ENCODE measurements at regions not wholly inside any gene's neighbourhood (a gene's known extent, or its start where the extent isn't known, plus 50 kb on each side); places are given as distances from the start of the nearest gene placed in this dataset.

DNA sequence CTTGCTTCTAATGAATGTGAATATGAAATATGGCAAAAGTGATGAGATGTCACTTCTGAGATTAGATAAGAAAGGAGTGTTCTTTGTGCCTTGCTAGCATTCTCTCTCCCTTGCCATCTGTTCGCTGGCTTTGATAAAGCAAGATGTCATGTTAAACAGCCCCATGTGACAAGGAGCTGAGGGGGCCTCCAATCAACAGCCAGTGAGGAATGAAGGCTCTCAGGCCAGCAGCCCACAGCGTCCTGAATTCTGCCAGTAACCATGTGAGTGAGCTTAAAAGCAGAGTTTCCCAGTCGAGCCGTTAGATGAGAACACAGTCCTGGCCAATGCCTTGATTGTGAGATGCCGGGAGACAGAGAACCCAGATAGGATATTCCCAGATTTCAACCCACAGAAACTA, 198.8 kb downstream of the IRS1 start:
- Histone ChIP-seq H3K4me1 (ENCODE audit: control insufficient read depth, insufficient read depth, low read length) (no peaks in the 10 kb centered on the region), H3K36me3 (ENCODE audit: control insufficient read depth in 2 of 2, insufficient read depth in 1 of 2, low read length in 2 of 2) (no peaks in the 10 kb centered on the region), H3K4me3 (ENCODE audit: low read depth, low read length) (no peak overlapping the region), H3K9me3 (ENCODE audit: control insufficient read depth, insufficient read depth, low read depth, low read length) (no peaks in the 10 kb centered on the region), H3K27ac (ENCODE audit: extremely low read depth, low read depth, low read length) (no peak overlapping the region)
- ChIA-PET CTCF (interaction anchor here (0.7 kb wide), 1 partner anchor 67 kb away, joined by 3 read pairs; no protein-coding TSS in a partner anchor), POLR2A (no interaction called here)
- TF ChIP-seq, protein P1, sequence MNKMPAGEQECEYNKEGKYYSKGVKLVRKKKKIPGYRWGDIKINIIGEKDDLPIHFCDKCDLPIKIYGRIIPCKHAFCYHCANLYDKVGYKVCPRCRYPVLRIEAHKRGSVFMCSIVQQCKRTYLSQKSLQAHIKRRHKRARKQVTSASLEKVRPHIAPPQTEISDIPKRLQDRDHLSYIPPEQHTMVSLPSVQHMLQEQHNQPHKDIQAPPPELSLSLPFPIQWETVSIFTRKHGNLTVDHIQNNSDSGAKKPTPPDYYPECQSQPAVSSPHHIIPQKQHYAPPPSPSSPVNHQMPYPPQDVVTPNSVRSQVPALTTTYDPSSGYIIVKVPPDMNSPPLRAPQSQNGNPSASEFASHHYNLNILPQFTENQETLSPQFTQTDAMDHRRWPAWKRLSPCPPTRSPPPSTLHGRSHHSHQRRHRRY (tag by site-specific recombination; IDR thresholded peaks at IDR 0.05), result no peak
- TF ChIP-seq, protein P2, sequence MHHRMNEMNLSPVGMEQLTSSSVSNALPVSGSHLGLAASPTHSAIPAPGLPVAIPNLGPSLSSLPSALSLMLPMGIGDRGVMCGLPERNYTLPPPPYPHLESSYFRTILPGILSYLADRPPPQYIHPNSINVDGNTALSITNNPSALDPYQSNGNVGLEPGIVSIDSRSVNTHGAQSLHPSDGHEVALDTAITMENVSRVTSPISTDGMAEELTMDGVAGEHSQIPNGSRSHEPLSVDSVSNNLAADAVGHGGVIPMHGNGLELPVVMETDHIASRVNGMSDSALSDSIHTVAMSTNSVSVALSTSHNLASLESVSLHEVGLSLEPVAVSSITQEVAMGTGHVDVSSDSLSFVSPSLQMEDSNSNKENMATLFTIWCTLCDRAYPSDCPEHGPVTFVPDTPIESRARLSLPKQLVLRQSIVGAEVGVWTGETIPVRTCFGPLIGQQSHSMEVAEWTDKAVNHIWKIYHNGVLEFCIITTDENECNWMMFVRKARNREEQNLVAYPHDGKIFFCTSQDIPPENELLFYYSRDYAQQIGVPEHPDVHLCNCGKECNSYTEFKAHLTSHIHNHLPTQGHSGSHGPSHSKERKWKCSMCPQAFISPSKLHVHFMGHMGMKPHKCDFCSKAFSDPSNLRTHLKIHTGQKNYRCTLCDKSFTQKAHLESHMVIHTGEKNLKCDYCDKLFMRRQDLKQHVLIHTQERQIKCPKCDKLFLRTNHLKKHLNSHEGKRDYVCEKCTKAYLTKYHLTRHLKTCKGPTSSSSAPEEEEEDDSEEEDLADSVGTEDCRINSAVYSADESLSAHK (tag by site-specific recombination; IDR thresholded peaks at IDR 0.05), result no peak
- TF ChIP-seq, protein P3, sequence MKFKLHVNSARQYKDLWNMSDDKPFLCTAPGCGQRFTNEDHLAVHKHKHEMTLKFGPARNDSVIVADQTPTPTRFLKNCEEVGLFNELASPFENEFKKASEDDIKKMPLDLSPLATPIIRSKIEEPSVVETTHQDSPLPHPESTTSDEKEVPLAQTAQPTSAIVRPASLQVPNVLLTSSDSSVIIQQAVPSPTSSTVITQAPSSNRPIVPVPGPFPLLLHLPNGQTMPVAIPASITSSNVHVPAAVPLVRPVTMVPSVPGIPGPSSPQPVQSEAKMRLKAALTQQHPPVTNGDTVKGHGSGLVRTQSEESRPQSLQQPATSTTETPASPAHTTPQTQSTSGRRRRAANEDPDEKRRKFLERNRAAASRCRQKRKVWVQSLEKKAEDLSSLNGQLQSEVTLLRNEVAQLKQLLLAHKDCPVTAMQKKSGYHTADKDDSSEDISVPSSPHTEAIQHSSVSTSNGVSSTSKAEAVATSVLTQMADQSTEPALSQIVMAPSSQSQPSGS (tag by site-specific recombination; IDR thresholded peaks at IDR 0.05; ENCODE audit: low read depth), result no peak
- TF ChIP-seq TRIM28 (IDR thresholded peaks at IDR 0.05; ENCODE audit: borderline replicate concordance, low read length) (no peak), ZNF37A (tag by site-specific recombination; IDR thresholded peaks at IDR 0.05) (no peak), ZBTB1 (tag by site-specific recombination; IDR thresholded peaks at IDR 0.05) (no peak), ZNF549 (tag by site-specific recombination; IDR thresholded peaks at IDR 0.05) (no peak), ZNF701 (tag by site-specific recombination; IDR thresholded peaks at IDR 0.05) (no peak), ZNF140 (tag by site-specific recombination; IDR thresholded peaks at IDR 0.05) (no peak), ZNF350 (tag by site-specific recombination; IDR thresholded peaks at IDR 0.05) (no peak), BCL11B (tag by site-specific recombination; IDR thresholded peaks at IDR 0.05; ENCODE audit: low read depth) (no peak), ZNF416 (tag by site-specific recombination; IDR thresholded peaks at IDR 0.05) (no peak), ZNF324 (tag by site-specific recombination; IDR thresholded peaks at IDR 0.05) (no peak), ZBTB20 (tag by site-specific recombination; IDR thresholded peaks at IDR 0.05) (no peak), GFI1B (tag by site-specific recombination; IDR thresholded peaks at IDR 0.05) (no peak), ZNF266 (tag by site-specific recombination; IDR thresholded peaks at IDR 0.05; ENCODE audit: low read depth) (no peak)
- TF ChIP-seq, protein P4, sequence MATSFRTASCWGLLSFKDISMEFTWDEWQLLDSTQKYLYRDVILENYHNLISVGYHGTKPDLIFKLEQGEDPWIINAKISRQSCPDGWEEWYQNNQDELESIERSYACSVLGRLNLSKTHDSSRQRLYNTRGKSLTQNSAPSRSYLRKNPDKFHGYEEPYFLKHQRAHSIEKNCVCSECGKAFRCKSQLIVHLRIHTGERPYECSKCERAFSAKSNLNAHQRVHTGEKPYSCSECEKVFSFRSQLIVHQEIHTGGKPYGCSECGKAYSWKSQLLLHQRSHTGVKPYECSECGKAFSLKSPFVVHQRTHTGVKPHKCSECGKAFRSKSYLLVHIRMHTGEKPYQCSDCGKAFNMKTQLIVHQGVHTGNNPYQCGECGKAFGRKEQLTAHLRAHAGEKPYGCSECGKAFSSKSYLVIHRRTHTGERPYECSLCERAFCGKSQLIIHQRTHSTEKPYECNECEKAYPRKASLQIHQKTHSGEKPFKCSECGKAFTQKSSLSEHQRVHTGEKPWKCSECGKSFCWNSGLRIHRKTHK (tag by site-specific recombination; IDR thresholded peaks at IDR 0.05), result no peak
- TF ChIP-seq, protein P5, sequence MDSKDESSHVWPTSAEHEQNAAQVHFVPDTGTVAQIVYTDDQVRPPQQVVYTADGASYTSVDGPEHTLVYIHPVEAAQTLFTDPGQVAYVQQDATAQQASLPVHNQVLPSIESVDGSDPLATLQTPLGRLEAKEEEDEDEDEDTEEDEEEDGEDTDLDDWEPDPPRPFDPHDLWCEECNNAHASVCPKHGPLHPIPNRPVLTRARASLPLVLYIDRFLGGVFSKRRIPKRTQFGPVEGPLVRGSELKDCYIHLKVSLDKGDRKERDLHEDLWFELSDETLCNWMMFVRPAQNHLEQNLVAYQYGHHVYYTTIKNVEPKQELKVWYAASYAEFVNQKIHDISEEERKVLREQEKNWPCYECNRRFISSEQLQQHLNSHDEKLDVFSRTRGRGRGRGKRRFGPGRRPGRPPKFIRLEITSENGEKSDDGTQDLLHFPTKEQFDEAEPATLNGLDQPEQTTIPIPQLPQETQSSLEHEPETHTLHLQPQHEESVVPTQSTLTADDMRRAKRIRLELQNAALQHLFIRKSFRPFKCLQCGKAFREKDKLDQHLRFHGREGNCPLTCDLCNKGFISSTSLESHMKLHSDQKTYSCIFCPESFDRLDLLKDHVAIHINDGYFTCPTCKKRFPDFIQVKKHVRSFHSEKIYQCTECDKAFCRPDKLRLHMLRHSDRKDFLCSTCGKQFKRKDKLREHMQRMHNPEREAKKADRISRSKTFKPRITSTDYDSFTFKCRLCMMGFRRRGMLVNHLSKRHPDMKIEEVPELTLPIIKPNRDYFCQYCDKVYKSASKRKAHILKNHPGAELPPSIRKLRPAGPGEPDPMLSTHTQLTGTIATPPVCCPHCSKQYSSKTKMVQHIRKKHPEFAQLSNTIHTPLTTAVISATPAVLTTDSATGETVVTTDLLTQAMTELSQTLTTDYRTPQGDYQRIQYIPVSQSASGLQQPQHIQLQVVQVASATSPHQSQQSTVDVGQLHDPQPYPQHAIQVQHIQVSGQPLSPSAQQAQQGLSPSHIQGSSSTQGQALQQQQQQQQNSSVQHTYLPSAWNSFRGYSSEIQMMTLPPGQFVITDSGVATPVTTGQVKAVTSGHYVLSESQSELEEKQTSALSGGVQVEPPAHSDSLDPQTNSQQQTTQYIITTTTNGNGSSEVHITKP (tag by site-specific recombination; IDR thresholded peaks at IDR 0.05), result no peak
- TF ChIP-seq, protein P6, sequence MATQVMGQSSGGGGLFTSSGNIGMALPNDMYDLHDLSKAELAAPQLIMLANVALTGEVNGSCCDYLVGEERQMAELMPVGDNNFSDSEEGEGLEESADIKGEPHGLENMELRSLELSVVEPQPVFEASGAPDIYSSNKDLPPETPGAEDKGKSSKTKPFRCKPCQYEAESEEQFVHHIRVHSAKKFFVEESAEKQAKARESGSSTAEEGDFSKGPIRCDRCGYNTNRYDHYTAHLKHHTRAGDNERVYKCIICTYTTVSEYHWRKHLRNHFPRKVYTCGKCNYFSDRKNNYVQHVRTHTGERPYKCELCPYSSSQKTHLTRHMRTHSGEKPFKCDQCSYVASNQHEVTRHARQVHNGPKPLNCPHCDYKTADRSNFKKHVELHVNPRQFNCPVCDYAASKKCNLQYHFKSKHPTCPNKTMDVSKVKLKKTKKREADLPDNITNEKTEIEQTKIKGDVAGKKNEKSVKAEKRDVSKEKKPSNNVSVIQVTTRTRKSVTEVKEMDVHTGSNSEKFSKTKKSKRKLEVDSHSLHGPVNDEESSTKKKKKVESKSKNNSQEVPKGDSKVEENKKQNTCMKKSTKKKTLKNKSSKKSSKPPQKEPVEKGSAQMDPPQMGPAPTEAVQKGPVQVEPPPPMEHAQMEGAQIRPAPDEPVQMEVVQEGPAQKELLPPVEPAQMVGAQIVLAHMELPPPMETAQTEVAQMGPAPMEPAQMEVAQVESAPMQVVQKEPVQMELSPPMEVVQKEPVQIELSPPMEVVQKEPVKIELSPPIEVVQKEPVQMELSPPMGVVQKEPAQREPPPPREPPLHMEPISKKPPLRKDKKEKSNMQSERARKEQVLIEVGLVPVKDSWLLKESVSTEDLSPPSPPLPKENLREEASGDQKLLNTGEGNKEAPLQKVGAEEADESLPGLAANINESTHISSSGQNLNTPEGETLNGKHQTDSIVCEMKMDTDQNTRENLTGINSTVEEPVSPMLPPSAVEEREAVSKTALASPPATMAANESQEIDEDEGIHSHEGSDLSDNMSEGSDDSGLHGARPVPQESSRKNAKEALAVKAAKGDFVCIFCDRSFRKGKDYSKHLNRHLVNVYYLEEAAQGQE (tag by site-specific recombination; IDR thresholded peaks at IDR 0.05), result no peak
